GM19372 (cell line): ENCODE measurements at regions not wholly inside any gene's neighbourhood (a gene's known extent, or its start where the extent isn't known, plus 50 kb on each side); places are given as distances from the start of the nearest gene placed in this dataset.

Experiments
- ATAC-seq: cut with Tn5 transposase; IDR thresholded peaks from one replicate; pipeline ENCODE4 v1.9.1; 2021; ENCODE audit warnings: mild to moderate bottlenecking, low read depth, moderate library complexity; ENCODE audit not compliant: unreplicated experiment

- no peak for ATAC-seq
Observed at GRCh38 chr11:19530505-19530904, 182.1 kb upstream of the NAV2 start.

- ATAC-seq = no peak
Observed at GRCh38 chr11:19526119-19526518, 186.5 kb upstream of the NAV2 start.

DNA sequence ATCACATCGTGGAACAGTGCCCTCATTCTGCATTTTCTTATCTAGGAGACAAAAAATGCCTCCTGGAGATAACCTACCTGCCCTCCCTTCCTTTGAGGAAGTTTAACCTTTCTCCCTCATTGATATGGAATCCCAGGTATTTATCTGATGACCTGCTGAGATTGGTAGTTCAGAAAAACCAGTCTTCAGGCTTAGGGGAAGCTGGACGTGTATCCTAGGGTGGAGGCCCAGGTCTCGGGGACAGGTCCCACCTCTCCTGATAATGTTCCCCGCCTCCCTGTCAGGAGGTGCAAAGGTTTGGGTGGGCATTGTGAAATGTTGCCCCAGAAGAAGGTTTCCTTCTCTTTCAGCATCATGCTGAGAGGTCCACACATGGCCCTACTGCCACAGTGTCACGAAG is 186.9 kb upstream of the NAV2 start:
- ATAC-seq = no peak

DNA sequence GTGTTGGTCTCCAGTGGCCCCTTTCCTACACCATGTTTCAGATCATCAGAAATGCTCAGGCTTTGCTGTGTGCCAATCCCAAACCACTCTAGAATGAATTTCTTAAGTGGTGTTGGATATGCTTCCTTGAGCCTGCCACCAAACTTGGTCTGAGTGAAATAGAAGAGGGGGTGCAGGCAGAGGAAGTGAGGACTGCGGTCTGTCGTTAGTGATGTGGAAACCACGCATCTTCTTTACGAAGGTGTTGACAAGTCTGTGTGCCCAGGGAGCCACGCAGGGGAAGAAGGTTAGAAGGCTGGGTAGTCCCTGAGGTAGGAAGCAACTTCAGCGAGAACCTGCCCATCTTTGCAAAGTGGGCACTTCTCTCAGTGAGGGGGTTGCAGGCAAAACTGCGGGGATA is 187.4 kb upstream of the NAV2 start:
- no peak for ATAC-seq

GRCh38 chr11:19524171-19524671 is 188.4 kb upstream of the NAV2 start:
- no peak for ATAC-seq

DNA sequence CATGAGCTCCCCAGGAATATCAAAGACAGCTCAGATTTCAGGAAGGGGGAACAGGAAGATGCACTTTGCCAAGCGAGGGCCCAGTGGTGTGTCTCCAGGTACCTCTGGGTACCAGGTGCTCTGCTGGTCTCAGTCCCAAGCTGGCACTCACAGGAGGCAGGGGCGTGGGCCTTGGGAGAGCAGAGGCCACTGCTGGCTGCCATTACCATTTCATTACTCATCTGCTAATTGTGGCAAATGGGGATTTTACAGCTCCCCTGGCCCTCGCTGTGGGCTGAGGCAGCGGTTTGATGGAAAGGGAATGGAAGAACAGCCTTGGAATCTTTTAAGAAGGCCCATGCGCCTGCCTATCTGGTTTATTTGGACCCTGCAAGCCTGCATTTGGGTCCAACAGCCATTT is 192.0 kb upstream of the NAV2 start:
- no peak for ATAC-seq

GRCh38 chr11:19519912-19520641 is 192.6 kb upstream of the NAV2 start:
- no peak for ATAC-seq

DNA sequence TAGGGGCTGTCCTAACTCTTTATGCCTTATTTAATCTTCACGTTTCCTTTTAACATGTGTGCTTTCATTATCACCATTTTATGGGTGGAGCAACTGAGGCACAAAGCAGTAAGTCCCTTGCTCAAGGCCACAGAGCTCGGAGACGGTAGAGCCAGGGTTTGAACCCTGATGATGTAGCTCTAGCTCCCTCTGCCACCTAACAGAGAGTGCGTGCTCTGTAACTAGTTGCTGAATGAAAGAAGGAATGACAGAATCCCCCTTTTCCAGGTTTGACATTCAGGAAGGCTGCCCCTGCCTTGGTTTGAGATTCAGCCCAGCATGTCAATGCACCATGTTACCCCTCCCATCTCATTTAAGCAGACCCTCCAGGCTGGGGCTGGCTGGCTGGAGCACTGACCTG is 193.3 kb upstream of the NAV2 start:
- no peak for ATAC-seq

GRCh38 chr11:19513253-19513652 is 199.4 kb upstream of the NAV2 start:
- ATAC-seq = no peak

- ATAC-seq = no peak
Observed at GRCh38 chr11:19512618-19513017, 200.0 kb upstream of the NAV2 start.

DNA sequence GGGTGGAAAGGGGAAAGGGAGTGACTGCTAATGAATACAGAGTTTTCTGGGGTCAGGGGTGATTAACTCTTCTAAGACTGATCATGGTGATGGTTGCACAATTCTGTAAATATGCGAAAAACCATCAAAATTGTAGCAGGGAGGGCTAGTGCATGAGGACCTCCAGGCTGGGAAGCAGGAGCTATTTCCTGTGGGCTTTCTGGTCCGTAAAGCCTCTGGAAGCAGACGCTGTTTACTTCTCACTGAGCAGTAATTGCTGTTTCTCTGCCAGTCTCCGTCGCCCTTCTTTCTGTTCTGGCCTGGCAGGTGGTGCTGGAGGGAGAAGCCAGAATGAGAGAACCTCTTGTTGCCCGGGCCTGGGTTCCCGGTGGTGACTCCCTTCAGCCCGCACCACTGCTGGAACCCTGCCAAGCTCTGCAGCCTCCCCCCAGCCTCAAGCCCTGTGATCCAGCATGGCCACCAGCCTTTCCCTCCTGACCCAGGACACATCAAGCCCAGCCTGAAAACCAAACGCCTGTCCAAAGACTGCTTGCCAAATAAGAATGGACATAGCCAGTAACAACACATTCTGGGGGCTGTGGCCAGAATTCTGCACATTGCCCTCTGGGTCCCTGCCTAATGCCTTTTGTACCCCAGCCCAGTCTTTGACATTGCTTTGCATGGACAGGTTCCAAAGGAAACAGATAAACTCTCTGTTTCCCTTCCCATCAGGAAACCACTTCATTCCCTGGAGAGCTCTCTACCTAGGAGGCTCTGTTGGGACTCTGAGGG is 201.0 kb upstream of the NAV2 start:
- no peak for ATAC-seq

DNA sequence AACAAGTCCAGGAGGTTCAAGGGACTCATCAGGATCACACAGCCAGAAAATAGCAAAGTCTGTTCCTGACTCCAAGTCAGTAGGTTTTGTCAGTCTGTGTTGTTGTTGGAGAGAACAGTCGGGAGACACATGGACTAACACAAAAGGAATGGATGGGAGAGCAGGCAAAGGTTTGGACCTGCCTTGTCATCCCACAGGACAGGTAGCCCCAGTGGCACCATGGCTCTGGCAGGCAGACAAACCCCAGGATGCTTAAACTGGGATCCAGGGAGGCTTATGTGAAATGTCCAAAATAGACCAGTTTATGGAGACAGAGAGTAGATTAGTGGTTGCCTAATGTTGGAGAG is 201.6 kb upstream of the NAV2 start:
- no peak for ATAC-seq

GRCh38 chr11:19510468-19510867 is 202.2 kb upstream of the NAV2 start:
- ATAC-seq = no peak

DNA sequence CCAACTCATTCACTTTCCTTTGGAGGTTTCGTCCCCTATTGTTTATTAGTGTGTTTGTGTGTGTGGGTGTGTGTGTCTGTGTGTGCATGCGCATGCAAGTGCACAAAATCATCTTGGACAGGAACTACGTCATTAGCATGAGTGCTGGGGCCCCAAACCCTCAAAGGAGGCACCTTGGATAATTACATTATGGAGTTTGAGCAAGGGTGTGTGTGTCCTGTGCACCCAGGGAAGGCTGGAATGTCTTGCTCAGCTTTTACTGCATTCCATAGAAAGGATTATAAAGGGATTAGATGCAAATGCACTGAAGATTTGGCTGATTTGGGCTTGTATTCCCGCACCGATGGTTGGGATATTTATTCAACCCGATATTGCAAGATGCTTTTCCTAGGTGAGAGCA is 203.4 kb upstream of the NAV2 start:
- no peak for ATAC-seq

- ATAC-seq = no peak
Observed at GRCh38 chr11:19508165-19508564, 204.5 kb upstream of the NAV2 start.

GRCh38 chr11:19506816-19507486 is 205.7 kb upstream of the NAV2 start:
- no peak for ATAC-seq

- no peak for ATAC-seq
Observed at GRCh38 chr11:19502691-19503253, 209.9 kb upstream of the NAV2 start.

GRCh38 chr11:19501631-19502030 is 211.0 kb upstream of the NAV2 start:
- ATAC-seq = no peak

DNA sequence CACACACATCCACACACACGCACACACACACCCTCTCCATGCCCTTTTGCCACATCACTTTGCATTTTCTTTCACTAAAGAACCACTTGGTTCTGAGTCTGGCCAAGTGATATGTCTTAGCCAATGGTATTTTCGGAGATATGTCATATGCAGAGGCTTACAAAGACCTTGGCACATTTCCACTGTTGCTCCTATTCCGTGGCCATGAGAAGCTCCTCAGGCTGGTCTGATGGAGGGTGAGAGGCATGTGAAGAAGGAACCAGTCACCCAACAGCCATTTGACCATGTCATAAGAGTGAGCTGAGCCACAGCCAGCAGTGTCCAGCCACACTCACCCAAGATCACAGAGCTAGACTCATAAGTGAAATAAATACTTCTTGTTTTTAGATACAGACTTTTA is 212.6 kb upstream of the NAV2 start:
- no peak for ATAC-seq

DNA sequence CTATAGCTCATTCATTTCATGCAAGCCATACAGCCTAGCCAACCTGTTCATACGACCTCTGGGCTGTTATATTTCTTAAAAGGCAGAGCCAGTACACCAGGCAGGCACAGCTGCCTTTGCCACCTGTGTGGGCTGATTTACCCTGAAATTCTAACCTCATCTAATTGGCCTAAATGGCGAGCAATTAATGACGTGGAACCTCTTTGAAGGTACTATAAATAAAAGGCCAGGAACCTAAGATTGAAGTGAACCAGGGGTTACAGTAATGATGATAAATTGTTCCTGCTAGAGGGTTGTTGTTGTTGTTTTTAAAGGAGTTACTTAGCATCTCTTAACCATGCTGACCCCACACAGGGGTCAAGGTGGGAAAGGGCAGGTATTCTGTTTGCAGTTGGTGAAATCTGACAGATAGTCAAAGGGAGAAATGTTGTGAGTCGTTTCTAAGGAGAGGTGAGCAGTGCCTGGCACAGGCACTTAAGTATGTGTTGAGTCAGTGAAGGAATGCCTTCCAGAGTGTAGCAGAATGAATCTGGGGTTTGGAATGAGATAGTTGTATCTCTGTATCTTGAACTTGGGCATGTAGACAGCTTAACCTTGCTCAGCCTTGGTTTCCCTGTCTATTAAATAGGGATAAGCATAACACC is 213.5 kb upstream of the NAV2 start:
- no peak for ATAC-seq
